ENCODE measurements at regions not wholly inside any gene's neighbourhood (a gene's known extent, or its start where the extent isn't known, plus 50 kb on each side); places are given as distances from the start of the nearest gene placed in this dataset.
"Not testable (repeated sequence)": the region's sequence is repeated elsewhere in the genome, so short reads cannot be mapped to it uniquely, and the experiment has no call there.

DNA sequence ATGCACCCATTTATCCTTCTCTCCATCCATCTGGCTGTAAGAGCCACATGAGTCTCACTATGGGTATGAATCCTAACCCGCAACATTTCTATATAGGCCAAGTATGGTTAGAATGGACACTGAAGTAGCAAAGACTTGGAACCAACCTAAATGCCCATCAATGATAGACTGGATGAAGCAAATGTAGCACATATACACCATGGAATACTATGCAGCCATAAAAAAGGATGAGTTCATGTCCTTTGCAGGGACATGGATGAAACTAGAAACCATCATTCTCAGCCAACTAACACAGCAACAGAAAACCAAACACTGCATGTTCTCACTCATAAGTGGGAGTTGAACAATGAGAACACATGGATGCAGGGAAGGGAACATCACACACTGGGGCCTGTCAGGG is 111.5 kb upstream of the SEM1 start:
- TF ChIP-seq PKNOX1 (IDR thresholded peaks at IDR 0.05); TAF1 (IDR thresholded peaks at IDR 0.05; ENCODE audit: borderline replicate concordance, low read depth, low read length): not testable (repeated sequence)

All from GM12878 (cell line).